ENCODE measurements at regions not wholly inside any gene's neighbourhood (a gene's known extent, or its start where the extent isn't known, plus 50 kb on each side); places are given as distances from the start of the nearest gene placed in this dataset.

DNA sequence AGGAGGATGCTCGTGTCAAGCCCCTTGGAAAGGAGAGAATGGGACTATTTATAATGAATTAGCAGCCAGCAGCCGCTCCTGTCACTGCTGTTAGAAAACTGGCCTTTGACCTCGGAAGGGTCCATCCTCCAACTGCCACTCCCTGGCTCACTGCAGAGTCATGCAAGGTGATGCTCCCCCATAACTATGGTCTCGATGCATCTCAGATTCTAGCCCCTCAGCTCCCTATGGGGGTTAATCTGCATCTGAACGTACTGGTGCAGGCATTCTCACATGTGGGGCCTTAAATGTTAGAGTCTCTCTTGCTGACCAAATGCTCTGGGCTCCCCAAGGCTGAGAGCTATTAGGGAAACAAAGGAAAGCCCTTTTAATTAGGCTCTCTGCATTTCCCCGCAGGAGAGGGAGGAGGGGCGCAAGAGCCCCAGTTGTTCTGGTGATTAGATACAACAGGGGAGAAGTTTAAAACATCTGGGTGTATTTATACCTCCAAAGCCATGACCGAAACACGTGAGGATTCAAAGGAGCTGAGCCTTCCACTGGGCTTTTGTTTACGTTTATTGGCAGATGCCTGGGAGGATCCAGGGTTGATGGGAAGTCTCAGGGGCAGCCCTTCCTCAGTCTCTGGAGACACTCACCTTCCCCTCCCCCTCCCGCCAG, 182.5 kb downstream of the OPA1 start:
- no peak for TF ChIP-seq POLR2A (IDR thresholded peaks at IDR 0.05)
- TF ChIP-seq, protein P1, sequence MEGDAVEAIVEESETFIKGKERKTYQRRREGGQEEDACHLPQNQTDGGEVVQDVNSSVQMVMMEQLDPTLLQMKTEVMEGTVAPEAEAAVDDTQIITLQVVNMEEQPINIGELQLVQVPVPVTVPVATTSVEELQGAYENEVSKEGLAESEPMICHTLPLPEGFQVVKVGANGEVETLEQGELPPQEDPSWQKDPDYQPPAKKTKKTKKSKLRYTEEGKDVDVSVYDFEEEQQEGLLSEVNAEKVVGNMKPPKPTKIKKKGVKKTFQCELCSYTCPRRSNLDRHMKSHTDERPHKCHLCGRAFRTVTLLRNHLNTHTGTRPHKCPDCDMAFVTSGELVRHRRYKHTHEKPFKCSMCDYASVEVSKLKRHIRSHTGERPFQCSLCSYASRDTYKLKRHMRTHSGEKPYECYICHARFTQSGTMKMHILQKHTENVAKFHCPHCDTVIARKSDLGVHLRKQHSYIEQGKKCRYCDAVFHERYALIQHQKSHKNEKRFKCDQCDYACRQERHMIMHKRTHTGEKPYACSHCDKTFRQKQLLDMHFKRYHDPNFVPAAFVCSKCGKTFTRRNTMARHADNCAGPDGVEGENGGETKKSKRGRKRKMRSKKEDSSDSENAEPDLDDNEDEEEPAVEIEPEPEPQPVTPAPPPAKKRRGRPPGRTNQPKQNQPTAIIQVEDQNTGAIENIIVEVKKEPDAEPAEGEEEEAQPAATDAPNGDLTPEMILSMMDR (IDR thresholded peaks at IDR 0.05), result no peak
- no peak for TF ChIP-seq EP300 (IDR thresholded peaks at IDR 0.05)
